Cardiac muscle cell (in vitro differentiated cells and primary cell): ENCODE measurements at regions not wholly inside any gene's neighbourhood (a gene's known extent, or its start where the extent isn't known, plus 50 kb on each side); places are given as distances from the start of the nearest gene placed in this dataset.

Source experiments
- DNase-seq, 2 donors: peaks; one replicate each; pipeline versions ENCODE4 v3.0.0 to v3.0.0-alpha.2; 2010 to 2017; ENCODE audit warnings: low read depth in 1 of 2, low spot score in 1 of 2
- H3K27ac ChIP-seq: fragments of 200-600 bp; sonication (generic); 2 replicates; pipeline ENCODE4 v1.5.1; 2016
- H3K27me3 ChIP-seq: fragments of 200-600 bp; sonication (generic); 2 replicates; pipeline ENCODE4 v1.6.0; 2016; ENCODE audit warnings: control low read depth
- H3K36me3 ChIP-seq: fragments of 200-600 bp; sonication (generic); 2 replicates; pipeline ENCODE4 v1.5.1; 2016; ENCODE audit warnings: control low read depth
- H3K4me1 ChIP-seq: fragments of 200-600 bp; sonication (generic); 2 replicates; pipeline ENCODE4 v1.8.1; 2017; ENCODE audit warnings: low read depth, mild to moderate bottlenecking, mixed run types
- H3K4me3 ChIP-seq: fragments of 200-600 bp; sonication (generic); 2 replicates; pipeline ENCODE4 v1.5.1; 2016; ENCODE audit warnings: mild to moderate bottlenecking
- H3K9me3 ChIP-seq: fragments of 200-600 bp; sonication (generic); 2 replicates; pipeline ENCODE4 v1.5.1; 2017; ENCODE audit warnings: low read depth, mild to moderate bottlenecking, control low read depth
- CTCF ChIP-seq: IDR thresholded peaks from 2 replicates; pipeline ENCODE4 v1.5.1; 2012; ENCODE audit warnings: low read depth, mild to moderate bottlenecking, low read length

GRCh38 chr3:82790307-82791097 is 1029.1 kb upstream of the GBE1 start:
- H3K4me1 ChIP-seq: no peaks in the 10 kb centered on the region
- no peak for DNase-seq
- H3K36me3 ChIP-seq: no peaks in the 10 kb centered on the region
- no peak for TF ChIP-seq CTCF
- H3K4me3 ChIP-seq: no peak overlapping the region
- H3K27me3 ChIP-seq: no peaks in the 10 kb centered on the region
- no peaks in the 10 kb centered on the region for H3K9me3 ChIP-seq
- no peak overlapping the region for H3K27ac ChIP-seq

- no peak for TF ChIP-seq CTCF
- DNase-seq: no peak
- H3K36me3 ChIP-seq: no peaks in the 10 kb centered on the region
- H3K4me1 ChIP-seq: no peaks in the 10 kb centered on the region
- no peaks in the 10 kb centered on the region for H3K9me3 ChIP-seq
- no peaks in the 10 kb centered on the region for H3K27me3 ChIP-seq
- no peak overlapping the region for H3K4me3 ChIP-seq
- no peak overlapping the region for H3K27ac ChIP-seq
These were observed 1021.7 kb upstream of the GBE1 start for GRCh38 chr3:82783194-82783593.

- no peaks in the 10 kb centered on the region for H3K27me3 ChIP-seq
- H3K4me3 ChIP-seq: no peak overlapping the region
- no peak for DNase-seq
- no peaks in the 10 kb centered on the region for H3K9me3 ChIP-seq
- TF ChIP-seq CTCF: no peak
- H3K36me3 ChIP-seq: no peaks in the 10 kb centered on the region
- H3K27ac ChIP-seq: no peak overlapping the region
- H3K4me1 ChIP-seq: no peaks in the 10 kb centered on the region
These were observed 1011.8 kb upstream of the GBE1 start for GRCh38 chr3:82773207-82773606.

GRCh38 chr3:82764521-82764920 is 1003.1 kb upstream of the GBE1 start:
- H3K4me1 ChIP-seq: no peaks in the 10 kb centered on the region
- H3K27ac ChIP-seq: no peak overlapping the region
- TF ChIP-seq CTCF: no peak
- DNase-seq: no peak
- H3K27me3 ChIP-seq: no peaks in the 10 kb centered on the region
- H3K9me3 ChIP-seq: no peaks in the 10 kb centered on the region
- no peak overlapping the region for H3K4me3 ChIP-seq
- H3K36me3 ChIP-seq: no peaks in the 10 kb centered on the region

- H3K27ac ChIP-seq: no peak overlapping the region
- no peaks in the 10 kb centered on the region for H3K4me1 ChIP-seq
- H3K4me3 ChIP-seq: no peak overlapping the region
- no peaks in the 10 kb centered on the region for H3K36me3 ChIP-seq
- no peak for TF ChIP-seq CTCF
- H3K9me3 ChIP-seq: no peaks in the 10 kb centered on the region
- no peaks in the 10 kb centered on the region for H3K27me3 ChIP-seq
- DNase-seq: no peak
These were observed 1000.4 kb upstream of the GBE1 start for GRCh38 chr3:82761858-82762257.
